Ascending aorta (tissue), 2 donors: ENCODE measurements at regions not wholly inside any gene's neighbourhood (a gene's known extent, or its start where the extent isn't known, plus 50 kb on each side); places are given as distances from the start of the nearest gene placed in this dataset.
A peak's percentile ranks its signal among the peaks of the same experiment; 100 is the strongest.

ENCODE experiments used
- DNase-seq, 2 donors: peaks; one replicate each; pipeline ENCODE4 v3.0.0-alpha.2; 2019; ENCODE audit warnings: low spot score in 2 of 2
- H3K27ac ChIP-seq, 2 donors: fragments of 200-600 bp; sonication (generic); one replicate each; pipeline ENCODE4 v1.5.1; 2016 to 2017; ENCODE audit warnings: mild to moderate bottlenecking in 1 of 2
- H3K27me3 ChIP-seq: fragments of 200-600 bp; sonication (generic); one replicate; pipeline ENCODE4 v1.5.1; 2017
- H3K36me3 ChIP-seq, 2 donors: fragments of 200-600 bp; sonication (generic); one replicate each; pipeline ENCODE4 v1.5.1; 2016
- H3K4me1 ChIP-seq, 2 donors: fragments of 200-600 bp; sonication (generic); one replicate each; pipeline ENCODE4 v1.5.1; 2016 to 2017; ENCODE audit warnings: mild to moderate bottlenecking in 1 of 2
- H3K4me3 ChIP-seq, 2 donors: fragments of 200-600 bp; sonication (generic); one replicate each; pipeline ENCODE4 v1.5.1; 2016 to 2017; ENCODE audit warnings: mild to moderate bottlenecking in 1 of 2
- H3K9me3 ChIP-seq, 2 donors: fragments of 200-600 bp; sonication (generic); one replicate each; pipeline ENCODE4 v1.5.1; 2016
- intact Hi-C: fragments of 100-400 bp; cut with DNase I; formaldehyde crosslinking; loops from one replicate; pipeline ENCODE4 v1.15.1; 2023
- TF ChIP-seq, protein P1 (sequence below), 3 experiments: fragments of 200-600 bp in 2 of 3; fragments of 450-650 bp in 1 of 3; sonication (generic) in 2 of 3; IDR thresholded peaks; one replicate each; pipeline ENCODE4 v1.5.1; 2016 to 2019; ENCODE audit warnings: antibody characterized with exemption in 3 of 3, mild to moderate bottlenecking in 1 of 3, moderate library complexity in 1 of 3

GRCh38 chr2:175293776-175294175 is 112.3 kb upstream of the ATP5MC3 start:
- DNase-seq, result no peak
- Histone ChIP-seq H3K27ac (no peak overlapping the region), H3K36me3 (no peaks in the 10 kb centered on the region), H3K4me1 (no peaks in the 10 kb centered on the region), H3K27me3 (no peaks in the 10 kb centered on the region), H3K9me3 (peaks cover 0 to 3% of the 10 kb centered on the region in 2 donors), H3K4me3 (no peak overlapping the region)
- intact Hi-C loops, result no loop called here
- TF ChIP-seq, protein P1, sequence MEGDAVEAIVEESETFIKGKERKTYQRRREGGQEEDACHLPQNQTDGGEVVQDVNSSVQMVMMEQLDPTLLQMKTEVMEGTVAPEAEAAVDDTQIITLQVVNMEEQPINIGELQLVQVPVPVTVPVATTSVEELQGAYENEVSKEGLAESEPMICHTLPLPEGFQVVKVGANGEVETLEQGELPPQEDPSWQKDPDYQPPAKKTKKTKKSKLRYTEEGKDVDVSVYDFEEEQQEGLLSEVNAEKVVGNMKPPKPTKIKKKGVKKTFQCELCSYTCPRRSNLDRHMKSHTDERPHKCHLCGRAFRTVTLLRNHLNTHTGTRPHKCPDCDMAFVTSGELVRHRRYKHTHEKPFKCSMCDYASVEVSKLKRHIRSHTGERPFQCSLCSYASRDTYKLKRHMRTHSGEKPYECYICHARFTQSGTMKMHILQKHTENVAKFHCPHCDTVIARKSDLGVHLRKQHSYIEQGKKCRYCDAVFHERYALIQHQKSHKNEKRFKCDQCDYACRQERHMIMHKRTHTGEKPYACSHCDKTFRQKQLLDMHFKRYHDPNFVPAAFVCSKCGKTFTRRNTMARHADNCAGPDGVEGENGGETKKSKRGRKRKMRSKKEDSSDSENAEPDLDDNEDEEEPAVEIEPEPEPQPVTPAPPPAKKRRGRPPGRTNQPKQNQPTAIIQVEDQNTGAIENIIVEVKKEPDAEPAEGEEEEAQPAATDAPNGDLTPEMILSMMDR (IDR thresholded peaks at IDR 0.05), result no peak

DNA sequence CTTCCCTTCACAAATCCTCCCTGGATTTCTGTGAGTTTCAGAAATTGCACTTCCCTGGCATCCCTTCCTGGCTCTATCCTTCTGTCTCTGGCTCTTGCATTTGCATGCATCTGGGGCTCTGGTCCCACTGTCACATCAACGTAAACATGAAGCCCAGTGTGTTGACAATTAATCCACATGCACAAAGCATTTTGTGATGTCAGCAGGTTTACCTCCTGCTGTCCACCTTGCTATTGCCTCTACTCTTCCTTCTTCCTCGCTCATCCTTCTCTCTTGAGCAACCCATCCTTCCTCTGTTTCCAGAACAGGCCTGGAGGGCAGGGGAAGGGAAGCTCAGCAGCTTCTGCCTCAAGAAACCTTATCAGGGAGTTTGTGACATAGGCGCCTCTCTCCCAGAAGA is 111.7 kb upstream of the ATP5MC3 start:
- TF ChIP-seq, protein P1 (IDR thresholded peaks at IDR 0.05), result no peak
- Histone ChIP-seq H3K4me3 (no peak overlapping the region), H3K27me3 (no peaks in the 10 kb centered on the region), H3K9me3 (peaks cover 0 to 3% of the 10 kb centered on the region in 2 donors), H3K27ac (no peak overlapping the region), H3K4me1 (no peaks in the 10 kb centered on the region), H3K36me3 (no peaks in the 10 kb centered on the region)
- intact Hi-C loops, result no loop called here
- no peak for DNase-seq

DNA sequence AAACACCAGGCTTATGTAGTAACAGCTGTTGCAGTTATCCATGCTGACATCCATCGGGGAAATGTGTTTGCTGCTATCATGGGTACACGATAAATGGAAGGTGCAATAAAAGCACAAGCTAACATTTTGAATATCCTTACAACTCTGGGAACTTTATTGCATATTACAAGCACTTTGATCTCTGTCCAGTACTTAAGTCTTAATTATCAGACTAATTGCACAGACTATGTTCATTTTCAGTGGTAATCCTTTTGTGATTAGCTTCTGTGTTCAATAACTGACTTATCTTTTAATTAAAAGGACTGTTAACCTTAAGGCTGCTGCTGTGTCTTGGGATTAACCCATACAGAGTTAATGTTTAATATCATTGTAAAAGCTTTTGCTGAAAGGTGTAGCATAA is 101.4 kb upstream of the ATP5MC3 start:
- intact Hi-C loops, result no loop called here
- Histone ChIP-seq H3K36me3 (no peaks in the 10 kb centered on the region), H3K27me3 (no peaks in the 10 kb centered on the region), H3K4me3 (no peak overlapping the region), H3K27ac (no peak overlapping the region), H3K4me1 (no peaks in the 10 kb centered on the region), H3K9me3 (no peaks in the 10 kb centered on the region)
- no peak for DNase-seq
- TF ChIP-seq, protein P1 (IDR thresholded peaks at IDR 0.05), result no peak

DNA sequence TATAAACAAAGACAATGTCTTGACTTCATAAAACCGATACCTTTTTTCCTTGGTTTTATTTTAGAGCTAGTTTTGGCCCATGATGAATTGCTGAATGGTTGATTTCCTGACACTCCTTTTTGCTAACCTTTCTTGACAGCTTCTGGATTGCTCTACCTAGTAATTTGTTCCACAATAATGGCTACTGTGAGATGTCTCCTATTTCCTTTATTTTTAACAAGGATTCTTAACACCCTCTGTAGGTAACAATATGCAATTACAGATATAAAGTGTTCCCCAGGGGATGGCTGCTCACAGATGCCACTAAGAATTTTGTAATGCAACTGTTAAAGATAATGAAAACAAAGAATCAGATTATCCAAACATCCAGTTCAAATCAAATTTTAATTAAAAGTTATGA is 100.8 kb upstream of the ATP5MC3 start:
- no peak overlapping the region for H3K27ac ChIP-seq
- H3K27me3 ChIP-seq, result no peaks in the 10 kb centered on the region
- no peak for DNase-seq
- H3K36me3 ChIP-seq, result no peaks in the 10 kb centered on the region
- TF ChIP-seq, protein P1 (IDR thresholded peaks at IDR 0.05), result peak in 1 of 3 experiments; percentile 28
- H3K4me3 ChIP-seq, result no peak overlapping the region
- intact Hi-C loops, result no loop called here
- no peaks in the 10 kb centered on the region for H3K4me1 ChIP-seq
- H3K9me3 ChIP-seq, result no peaks in the 10 kb centered on the region

DNA sequence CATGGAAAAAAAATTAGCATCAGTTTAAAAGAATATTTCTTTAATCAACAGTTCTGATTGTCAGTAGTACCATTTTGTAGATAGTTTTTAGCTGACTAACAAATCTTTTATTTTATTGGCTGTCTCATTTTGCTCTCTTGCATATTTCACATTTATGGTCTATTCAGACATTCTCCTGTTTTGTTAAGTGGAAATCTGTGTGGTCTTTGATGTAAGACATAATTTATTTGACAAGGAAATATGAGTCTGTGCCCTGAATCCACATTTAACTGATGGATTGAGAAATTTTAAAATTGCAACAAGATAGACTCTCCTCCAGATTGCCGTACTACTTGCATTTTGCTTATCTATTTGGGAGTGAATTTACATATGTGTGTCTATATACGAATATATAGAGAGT is 96.3 kb upstream of the ATP5MC3 start:
- H3K4me3 ChIP-seq, result no peak overlapping the region
- H3K4me1 ChIP-seq, result no peaks in the 10 kb centered on the region
- no peaks in the 10 kb centered on the region for H3K27me3 ChIP-seq
- TF ChIP-seq, protein P1 (IDR thresholded peaks at IDR 0.05), result no peak
- no peaks in the 10 kb centered on the region for H3K9me3 ChIP-seq
- no peak for DNase-seq
- no peak overlapping the region for H3K27ac ChIP-seq
- intact Hi-C loops, result no loop called here
- no peaks in the 10 kb centered on the region for H3K36me3 ChIP-seq

- no peaks in the 10 kb centered on the region for H3K27me3 ChIP-seq
- no peak for DNase-seq
- H3K4me1 ChIP-seq, result no peaks in the 10 kb centered on the region
- intact Hi-C loops, result no loop called here
- TF ChIP-seq, protein P1 (IDR thresholded peaks at IDR 0.05), result no peak
- H3K36me3 ChIP-seq, result no peaks in the 10 kb centered on the region
- H3K9me3 ChIP-seq, result no peaks in the 10 kb centered on the region
- no peak overlapping the region for H3K4me3 ChIP-seq
- H3K27ac ChIP-seq, result no peak overlapping the region
Observed at GRCh38 chr2:175275539-175275938, 94.0 kb upstream of the ATP5MC3 start.
